Loucy (cell line): ENCODE measurements at regions not wholly inside any gene's neighbourhood (a gene's known extent, or its start where the extent isn't known, plus 50 kb on each side); places are given as distances from the start of the nearest gene placed in this dataset.

Experiments
- CTCF ChIP-seq: fragments of 200-600 bp; sonication (generic); conservative IDR thresholded peaks from 2 replicates; pipeline ENCODE4 v1.5.1; 2014; ENCODE audit warnings: mild to moderate bottlenecking, antibody characterized with exemption, low read length
- EZH2phosphoT487 ChIP-seq: fragments of 200-600 bp; IDR thresholded peaks from 2 replicates; pipeline ENCODE4 v1.6.1; 2018; ENCODE audit warnings: antibody characterized with exemption, mild to moderate bottlenecking, moderate library complexity, borderline replicate concordance

- TF ChIP-seq CTCF (no peak), EZH2phosphoT487 (no peak)
These were observed 1193.0 kb downstream of the AACS start for GRCh38 chr12:126258190-126258589.
